HG03342 (cell line): ENCODE measurements at regions not wholly inside any gene's neighbourhood (a gene's known extent, or its start where the extent isn't known, plus 50 kb on each side); places are given as distances from the start of the nearest gene placed in this dataset.
"Not testable (repeated sequence)": the region's sequence is repeated elsewhere in the genome, so short reads cannot be mapped to it uniquely, and the experiment has no call there.

ENCODE experiments used
- ATAC-seq: cut with Tn5 transposase; IDR thresholded peaks from one replicate; pipeline ENCODE4 v1.9.1; 2021; ENCODE audit warnings: mild to moderate bottlenecking, moderate library complexity; ENCODE audit not compliant: unreplicated experiment

DNA sequence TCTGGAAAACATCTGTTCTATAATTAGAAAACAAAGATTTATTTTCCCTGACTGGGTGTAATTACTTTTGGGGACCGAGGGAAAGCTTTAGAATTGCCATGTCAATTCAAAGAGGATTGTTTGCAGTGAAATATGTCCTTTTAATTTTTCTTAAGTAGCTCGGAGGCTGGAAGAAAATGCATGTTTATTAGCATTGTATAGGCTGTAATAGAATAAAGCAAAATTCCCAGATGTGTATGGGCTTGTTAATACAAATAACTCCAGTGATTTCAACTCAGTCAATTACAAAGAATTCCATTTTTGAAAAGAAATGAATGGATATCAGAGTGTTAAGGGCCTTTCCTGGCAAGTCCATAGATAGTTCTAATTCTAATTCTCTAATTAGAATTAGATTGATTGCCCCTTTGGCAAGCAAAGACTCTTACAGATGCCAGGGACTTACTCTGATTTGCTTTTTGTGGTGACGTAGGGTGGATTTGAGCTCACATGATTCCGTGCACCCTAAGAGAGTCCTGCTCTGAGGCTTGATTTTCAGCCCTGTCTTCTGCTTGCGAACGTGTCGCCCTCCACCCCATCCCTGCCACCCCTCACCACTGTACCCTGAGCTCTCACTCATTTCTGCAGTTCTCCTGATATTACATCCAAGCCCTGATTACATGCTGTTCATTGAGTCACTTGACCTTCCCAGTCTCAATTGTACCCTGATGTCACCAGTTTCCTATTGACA lies 70.0 kb upstream of the FAM20A start:
- no peak for ATAC-seq

DNA sequence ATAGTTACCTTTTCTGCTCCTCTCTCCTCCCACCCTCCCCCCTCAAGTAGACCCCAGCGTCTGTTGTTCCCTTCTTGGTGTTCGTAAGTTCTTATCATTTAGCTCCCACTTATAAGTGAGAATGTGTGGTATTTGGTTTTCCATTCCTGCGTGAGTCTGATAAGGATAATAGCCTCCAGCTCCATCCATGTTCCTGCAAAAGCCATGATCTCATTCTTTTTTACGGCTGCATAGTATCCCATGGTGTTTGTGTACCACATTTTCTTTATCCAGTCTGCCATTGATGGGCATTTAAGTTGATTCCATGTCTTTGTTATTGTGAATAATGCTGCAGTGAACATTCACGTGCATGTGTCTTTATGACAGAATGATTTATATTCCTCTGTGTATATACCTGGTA lies 65.3 kb upstream of the FAM20A start:
- not testable (repeated sequence) for ATAC-seq

DNA sequence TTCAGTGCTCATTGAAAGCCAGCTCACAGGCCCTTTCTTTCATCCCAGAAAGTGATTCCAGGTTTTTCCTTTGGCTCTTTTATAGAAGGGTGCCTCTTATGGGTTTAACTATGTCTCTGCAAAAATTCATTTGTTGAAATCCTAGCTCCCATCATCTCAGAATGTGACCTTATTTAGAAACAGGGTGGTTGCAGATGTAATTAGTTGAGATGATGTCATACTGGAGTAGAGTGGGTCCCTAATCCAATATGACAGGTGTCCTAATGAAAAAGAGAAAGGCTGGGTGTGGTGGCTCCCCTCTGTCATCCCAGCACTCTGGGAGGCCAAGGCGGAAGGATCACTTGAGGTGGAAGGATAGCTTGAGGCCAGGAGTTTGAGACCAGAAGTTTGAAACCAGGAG lies 64.2 kb upstream of the FAM20A start:
- no peak for ATAC-seq

DNA sequence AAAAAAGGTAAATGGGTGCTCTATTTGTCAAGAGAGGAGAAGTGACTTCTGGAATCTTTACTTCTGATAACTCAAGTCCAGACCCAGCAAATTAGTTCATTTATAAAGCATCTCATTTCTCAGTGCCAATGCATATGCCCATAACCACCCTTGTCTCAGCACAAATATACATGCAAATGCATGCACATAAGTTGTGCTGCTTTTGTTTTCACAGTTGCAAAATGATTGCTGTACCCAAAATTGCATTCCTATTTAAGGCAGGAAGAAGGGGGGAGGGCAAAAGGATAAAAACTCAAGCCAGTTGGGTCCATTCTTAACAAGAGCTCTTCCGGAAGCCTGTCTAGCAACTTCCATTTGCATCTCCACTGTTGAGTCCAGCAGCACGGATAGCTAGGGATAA lies 61.3 kb upstream of the FAM20A start:
- no peak for ATAC-seq

DNA sequence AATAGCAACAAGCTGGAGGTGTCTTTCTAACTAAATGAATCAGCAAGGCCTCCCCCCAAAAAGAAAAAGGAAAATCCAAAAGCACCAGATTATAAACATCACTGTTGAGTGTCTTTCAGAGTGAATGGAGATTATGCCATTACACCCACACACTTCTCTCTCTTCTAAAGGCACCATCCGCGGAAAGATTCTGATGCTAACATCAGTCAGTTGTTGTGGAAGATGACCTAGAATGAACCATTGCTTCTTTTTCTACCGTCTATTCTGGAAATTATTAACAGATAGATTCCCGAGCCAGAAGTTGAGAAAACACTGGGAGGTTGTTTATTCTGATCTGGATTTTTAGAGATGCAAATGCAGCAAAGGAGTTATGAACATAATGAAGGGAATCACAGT lies 60.9 kb upstream of the FAM20A start:
- no peak for ATAC-seq

DNA sequence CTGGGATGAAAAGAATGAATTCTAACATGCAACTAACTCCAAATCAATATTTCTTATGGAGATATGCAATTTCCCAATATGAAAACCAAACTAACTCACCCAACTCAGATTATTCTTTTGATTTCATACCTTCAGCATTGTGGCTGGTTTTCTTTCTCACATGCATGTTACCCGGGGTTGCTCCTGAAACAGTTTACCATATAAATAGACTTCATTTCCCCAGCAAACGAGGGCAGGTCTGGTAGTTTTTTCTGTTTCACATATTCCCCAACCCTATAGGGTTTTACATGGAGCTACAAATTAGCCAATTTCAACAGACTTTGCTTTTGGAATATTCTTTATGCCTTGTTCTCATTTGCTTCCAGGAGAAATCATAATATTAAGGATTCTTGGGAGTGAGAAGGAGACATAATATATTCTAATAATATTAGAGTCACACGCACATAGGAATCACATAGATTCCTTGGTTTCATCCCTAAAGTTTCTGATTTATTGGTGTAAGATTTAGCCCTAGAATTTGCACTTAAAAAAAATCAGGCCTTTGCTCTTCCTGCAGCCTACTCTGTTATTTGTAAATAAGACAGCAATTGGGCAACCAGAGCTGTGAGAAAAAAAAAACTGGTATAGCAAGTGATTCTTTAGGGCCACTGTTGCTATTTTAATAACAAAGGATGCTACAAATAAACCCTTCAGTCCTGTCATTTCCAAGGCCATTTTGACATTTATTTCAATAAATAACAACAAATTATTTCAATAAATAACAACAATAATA lies 60.3 kb upstream of the FAM20A start:
- no peak for ATAC-seq

DNA sequence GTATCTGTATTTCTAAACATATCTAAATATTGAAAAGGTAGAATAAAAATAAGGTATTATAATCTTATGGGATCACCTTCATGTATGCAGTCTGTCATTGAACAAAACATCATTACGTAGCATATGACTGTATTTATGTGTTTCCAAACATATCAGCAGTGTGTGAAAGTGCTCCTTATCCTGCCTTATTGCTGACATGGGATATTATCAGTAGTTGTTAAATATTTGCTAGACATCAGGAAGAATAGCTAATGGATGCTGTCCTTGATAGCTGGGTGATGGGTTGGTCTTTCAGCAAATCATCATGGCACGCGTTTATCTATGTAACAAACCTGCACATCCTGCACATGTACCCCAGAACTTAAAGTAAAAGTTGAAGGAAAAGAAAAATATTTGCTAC lies 59.1 kb upstream of the FAM20A start:
- ATAC-seq = no peak

DNA sequence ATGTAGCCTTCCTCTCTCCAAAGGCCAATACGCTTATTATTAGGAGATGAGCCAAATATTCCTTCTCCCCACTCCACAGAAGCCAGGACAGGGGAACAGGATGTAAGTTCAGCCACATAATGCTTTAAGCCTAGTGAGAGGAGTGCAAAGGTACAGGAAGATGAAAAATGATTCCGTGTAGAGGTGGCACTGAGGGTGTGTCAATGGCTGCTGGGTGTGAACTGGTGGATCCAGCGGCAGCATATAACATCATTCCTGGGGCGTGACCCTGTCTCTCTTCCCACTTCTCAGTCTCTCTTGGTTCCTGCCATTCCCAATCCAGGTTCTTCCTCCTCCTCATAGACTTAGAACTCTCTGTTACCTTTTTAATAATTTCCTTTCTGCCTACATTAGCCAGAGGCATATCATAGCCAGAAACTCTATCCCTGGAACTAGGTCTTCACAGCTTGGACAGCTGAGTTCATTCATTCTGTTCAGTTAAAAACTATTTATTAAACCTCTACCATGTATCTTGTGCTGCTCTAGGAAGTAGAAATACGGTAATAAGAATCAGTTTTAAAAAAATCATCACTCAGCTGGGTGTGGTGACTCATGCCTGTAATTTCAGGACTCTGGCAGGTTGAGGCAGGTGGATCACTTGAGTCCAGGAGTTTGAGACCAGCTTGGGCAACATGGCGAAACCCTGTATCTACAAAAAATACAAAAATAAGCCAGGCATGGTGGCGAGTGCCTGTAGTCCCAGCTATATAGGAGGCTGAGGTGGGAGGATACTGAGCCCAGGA lies 58.0 kb upstream of the FAM20A start:
- ATAC-seq = no peak

DNA sequence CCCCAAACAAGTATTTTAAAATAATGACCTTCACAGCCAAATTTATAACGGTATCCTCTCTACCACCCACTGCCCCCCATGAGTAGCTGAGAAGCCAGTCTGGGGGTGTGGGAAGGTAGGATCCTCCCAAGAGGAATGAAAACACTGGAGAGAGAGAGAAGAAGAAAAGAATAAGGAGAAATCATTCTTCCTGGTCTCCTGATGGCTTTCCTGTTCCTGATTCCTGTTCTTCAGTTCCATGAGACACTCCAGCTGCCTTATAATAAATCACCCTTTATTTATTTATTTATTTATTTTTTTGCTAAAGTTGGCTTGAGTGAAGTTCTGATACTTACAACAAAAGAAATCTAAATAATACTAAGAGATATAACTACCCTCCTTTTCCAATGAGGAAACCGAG lies 56.4 kb upstream of the FAM20A start:
- no peak for ATAC-seq

DNA sequence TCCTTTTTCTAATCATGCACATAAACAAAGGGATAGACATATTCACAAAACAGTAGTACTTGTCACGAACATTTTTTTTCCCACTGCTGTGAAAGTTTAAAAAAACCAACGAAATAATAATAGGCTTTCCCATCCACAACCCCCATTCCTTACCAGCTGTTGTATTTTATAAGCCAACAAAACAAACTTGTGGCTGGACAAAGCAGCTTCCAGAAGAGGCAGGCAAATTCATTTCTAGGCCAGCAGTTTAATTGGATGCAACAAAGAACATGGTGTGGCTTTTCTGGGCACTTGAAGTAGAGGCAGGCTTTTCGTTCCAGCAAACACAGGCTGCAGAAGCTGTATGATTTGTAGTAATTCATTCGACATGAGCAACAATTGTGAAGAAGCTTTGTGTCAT lies 56.0 kb upstream of the FAM20A start:
- no peak for ATAC-seq

DNA sequence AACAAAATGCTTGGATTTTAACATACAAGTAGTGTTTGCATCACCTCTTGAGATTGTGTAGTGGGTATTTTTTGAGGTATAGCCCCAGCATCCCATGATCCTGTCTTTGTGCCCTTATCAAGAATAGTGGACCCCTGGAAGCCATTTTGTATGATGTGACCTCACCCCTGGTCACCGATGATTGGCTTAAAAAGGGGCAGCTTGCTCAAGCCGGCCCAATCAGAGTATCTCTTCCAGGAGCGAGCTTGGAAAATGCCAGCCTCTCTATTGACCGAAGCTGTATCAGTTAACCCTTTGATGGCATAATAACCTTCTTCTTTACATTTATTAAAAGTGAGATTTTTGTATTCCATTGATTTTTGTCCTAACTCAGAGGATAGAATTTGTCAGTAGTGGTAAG lies 55.5 kb upstream of the FAM20A start:
- no peak for ATAC-seq
